HFF-Myc (cell line): ENCODE measurements at regions not wholly inside any gene's neighbourhood (a gene's known extent, or its start where the extent isn't known, plus 50 kb on each side); places are given as distances from the start of the nearest gene placed in this dataset.

Experiments used
- DNase-seq: peaks from one replicate; pipeline ENCODE4 v3.0.0-alpha.2; 2011; ENCODE audit warnings: low read depth; ENCODE audit errors: extremely low read depth
- H3K4me3 ChIP-seq: replicated peaks from 2 replicates; pipeline ENCODE4 v1.5.1; 2011; ENCODE audit warnings: low read depth, mild to moderate bottlenecking, control low read depth, low read length
- TF ChIP-seq, protein P1 (sequence below): IDR thresholded peaks from 2 replicates; pipeline ENCODE4 v1.5.1; 2012; ENCODE audit warnings: mild to moderate bottlenecking, low read depth, low read length, control low read depth; ENCODE audit errors: missing control alignments

GRCh38 chr3:176696816-176697215, 500.5 kb downstream of the TBL1XR1 start:
- TF ChIP-seq, protein P1, sequence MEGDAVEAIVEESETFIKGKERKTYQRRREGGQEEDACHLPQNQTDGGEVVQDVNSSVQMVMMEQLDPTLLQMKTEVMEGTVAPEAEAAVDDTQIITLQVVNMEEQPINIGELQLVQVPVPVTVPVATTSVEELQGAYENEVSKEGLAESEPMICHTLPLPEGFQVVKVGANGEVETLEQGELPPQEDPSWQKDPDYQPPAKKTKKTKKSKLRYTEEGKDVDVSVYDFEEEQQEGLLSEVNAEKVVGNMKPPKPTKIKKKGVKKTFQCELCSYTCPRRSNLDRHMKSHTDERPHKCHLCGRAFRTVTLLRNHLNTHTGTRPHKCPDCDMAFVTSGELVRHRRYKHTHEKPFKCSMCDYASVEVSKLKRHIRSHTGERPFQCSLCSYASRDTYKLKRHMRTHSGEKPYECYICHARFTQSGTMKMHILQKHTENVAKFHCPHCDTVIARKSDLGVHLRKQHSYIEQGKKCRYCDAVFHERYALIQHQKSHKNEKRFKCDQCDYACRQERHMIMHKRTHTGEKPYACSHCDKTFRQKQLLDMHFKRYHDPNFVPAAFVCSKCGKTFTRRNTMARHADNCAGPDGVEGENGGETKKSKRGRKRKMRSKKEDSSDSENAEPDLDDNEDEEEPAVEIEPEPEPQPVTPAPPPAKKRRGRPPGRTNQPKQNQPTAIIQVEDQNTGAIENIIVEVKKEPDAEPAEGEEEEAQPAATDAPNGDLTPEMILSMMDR, result no peak
- no peak for DNase-seq
- no peak overlapping the region for H3K4me3 ChIP-seq

DNA sequence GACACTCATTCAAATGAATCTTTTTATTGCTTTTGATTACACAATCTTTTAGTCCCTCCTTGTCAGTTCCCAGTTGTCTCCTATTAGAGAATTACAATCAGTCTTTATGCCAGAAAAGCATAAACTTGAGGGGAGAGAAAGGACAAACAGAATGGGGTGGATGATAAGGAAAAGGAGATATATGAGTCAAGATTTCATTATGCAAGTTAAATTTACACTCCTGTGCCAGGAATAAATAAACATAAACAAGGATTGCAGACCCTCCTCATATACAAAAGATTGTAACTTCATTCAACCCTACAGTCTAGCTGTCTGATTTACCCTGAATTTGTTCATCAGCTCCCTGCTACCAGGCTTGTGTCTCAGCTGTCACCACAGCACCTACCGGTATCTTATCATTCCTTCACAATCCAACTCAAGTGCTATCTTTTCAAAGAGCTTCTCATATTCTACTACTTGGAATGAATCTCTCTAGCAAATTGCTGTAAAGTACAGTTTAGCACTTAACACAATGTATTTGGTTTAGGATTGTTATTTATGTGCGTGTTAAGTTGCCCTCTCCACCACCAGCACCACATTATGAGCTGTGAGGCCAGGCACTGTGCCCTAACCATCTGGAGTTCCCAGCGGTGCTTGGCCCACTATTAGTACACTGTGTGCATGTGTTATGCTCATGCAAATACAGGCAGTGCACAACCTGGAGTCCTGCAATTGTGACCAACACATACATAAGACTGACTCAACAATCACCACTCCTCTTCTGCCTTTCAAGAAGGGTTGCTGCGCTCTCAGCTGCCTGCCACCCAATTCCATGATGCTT, 504.1 kb downstream of the TBL1XR1 start:
- TF ChIP-seq, protein P1, result no peak
- H3K4me3 ChIP-seq, result no peak overlapping the region
- DNase-seq, result no peak

DNA sequence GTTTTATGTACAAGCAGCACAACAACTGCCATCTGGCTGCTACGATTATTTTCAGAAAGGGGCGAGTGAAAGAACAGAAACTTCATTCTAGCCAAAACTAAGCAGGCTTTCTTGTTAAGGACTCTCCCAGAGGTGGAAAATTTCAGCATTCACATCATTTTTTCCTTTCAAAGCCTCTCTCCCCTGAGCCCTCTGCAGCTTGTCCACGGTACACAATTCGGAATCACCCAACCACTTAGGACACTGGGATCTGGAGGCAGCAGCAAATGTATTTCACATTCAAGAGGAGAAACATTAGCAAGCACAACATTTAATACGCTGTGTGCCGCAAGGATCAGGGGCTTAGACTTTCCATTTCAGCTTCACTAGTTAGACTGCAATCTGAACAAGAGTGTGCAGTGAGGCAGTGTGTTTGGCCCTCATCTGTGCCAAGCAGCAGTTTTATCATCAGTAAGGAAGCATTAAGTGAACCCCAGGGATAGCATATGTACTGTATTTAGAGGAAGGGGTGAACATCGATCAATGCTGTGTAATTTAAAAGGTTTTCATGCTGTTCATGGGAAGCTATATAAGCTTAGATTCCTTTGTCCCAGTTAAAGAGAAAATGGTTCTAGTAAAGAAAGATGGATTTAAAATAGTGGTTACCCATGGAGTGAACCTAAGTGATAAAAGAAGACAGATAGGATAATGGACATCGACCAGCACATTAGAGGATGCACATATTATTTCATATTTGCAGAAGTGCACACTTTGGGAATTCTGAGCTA, 504.9 kb downstream of the TBL1XR1 start:
- TF ChIP-seq, protein P1, result no peak
- no peak overlapping the region for H3K4me3 ChIP-seq
- DNase-seq, result no peak

GRCh38 chr3:176690083-176690869, 507.0 kb downstream of the TBL1XR1 start:
- TF ChIP-seq, protein P1, result no peak
- no peak overlapping the region for H3K4me3 ChIP-seq
- DNase-seq, result no peak

DNA sequence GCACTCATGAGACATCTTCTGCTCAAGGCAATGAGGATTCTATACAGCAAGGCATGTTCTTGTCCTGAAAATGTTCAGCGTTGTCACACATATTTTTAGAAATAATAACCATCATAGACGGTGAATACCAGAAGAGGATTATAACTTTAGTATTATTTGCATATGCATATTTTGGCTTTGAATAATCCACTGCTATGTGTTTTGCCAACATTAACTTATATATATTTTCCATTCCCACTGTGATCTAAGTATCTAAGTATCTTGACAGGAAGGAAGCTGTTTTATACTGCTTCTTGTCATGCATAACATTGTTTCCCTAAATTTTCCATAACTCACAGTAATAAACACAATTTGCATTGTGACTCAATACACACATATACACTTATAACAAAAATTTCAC, 509.5 kb downstream of the TBL1XR1 start:
- no peak overlapping the region for H3K4me3 ChIP-seq
- TF ChIP-seq, protein P1, result no peak
- no peak for DNase-seq

- TF ChIP-seq, protein P1, result no peak
- no peak for DNase-seq
Measured at GRCh38 chr3:176683382-176683781, 513.9 kb downstream of the TBL1XR1 start.

More at GRCh38 chr3:176683382-176683781, 513.9 kb downstream of the TBL1XR1 start:
- H3K4me3 ChIP-seq, result no peak overlapping the region
